H1 (cell line): ENCODE measurements at regions not wholly inside any gene's neighbourhood (a gene's known extent, or its start where the extent isn't known, plus 50 kb on each side); places are given as distances from the start of the nearest gene placed in this dataset.

Experiments used
- HDAC2 ChIP-seq, 2 experiments: fragments of 300-600 bp in 1 of 2; sonication (generic) in 1 of 2; IDR thresholded peaks; 2 replicates each; pipeline ENCODE4 v1.6.1; 2011 to 2012; ENCODE audit warnings: low read depth in 2 of 2, low read length in 2 of 2, mild to moderate bottlenecking in 2 of 2, moderate library complexity in 2 of 2, borderline replicate concordance in 1 of 2, inconsistent platforms in 1 of 2
- NRF1 ChIP-seq: IDR thresholded peaks from 2 replicates; pipeline ENCODE4 v1.6.1; 2011; ENCODE audit warnings: mild to moderate bottlenecking, low read depth, low read length, improper control_type of control experiment

- TF ChIP-seq NRF1 (no peak), HDAC2 (IDR thresholded peaks at IDR 0.05; ENCODE audit: borderline replicate concordance in 1 of 2, low read depth in 2 of 2, low read length in 2 of 2) (no peak)
Observed at GRCh38 chr7:49367072-49367471, 406.4 kb upstream of the VWC2 start (continued).
